Panc1 (cell line): ENCODE measurements at regions not wholly inside any gene's neighbourhood (a gene's known extent, or its start where the extent isn't known, plus 50 kb on each side); places are given as distances from the start of the nearest gene placed in this dataset.
A peak's percentile ranks its signal among the peaks of the same experiment; 100 is the strongest.

Experiments used
- ATAC-seq: fragments of 200-7000 bp; cut with Tn5 transposase; 2 replicates; pipeline ENCODE4 v1.9.1; 2020; ENCODE audit warnings: mild to moderate bottlenecking, moderate library complexity
- BruUV-seq: library from RNA; stranded (reverse); fragments of 400-500 nt; replicated peaks from 2 replicates; lab custom pipeline; 2021; lab: Mats Ljungman, UMichigan
- CTCF ChIA-PET: fragments of 300-600 bp; sonication (Branson Sonifier 250); formaldehyde crosslinking; loops from one replicate; lab custom pipeline; 2022; ENCODE audit warnings: antibody characterized with exemption; lab: Charles Lee
- POLR2A ChIA-PET: fragments of 300-600 bp; sonication (Branson Sonifier 250); formaldehyde crosslinking; loops from one replicate; lab custom pipeline; 2022; ENCODE audit warnings: antibody characterized with exemption; lab: Charles Lee
- DNase-seq: peaks from one replicate; pipeline ENCODE4 v3.0.0-alpha.2; 2010; ENCODE audit warnings: low read depth, low spot score
- H3K27ac ChIP-seq: 2 replicates; pipeline ENCODE4 v1.5.1; 2011; ENCODE audit warnings: mild to moderate bottlenecking, low read length, inconsistent platforms
- H3K27me3 ChIP-seq: fragments of 200-500 bp; sonication (Bioruptor generic); 2 replicates; pipeline ENCODE4 v1.6.0; 2014; ENCODE audit warnings: low read length, inconsistent platforms; ENCODE audit not compliant: control insufficient read depth, insufficient read depth
- H3K36me3 ChIP-seq: fragments of 200-500 bp; sonication (Bioruptor generic); 2 replicates; pipeline ENCODE4 v1.5.1; 2014; ENCODE audit warnings: inconsistent platforms, mild to moderate bottlenecking, low read length, moderate library complexity; ENCODE audit not compliant: control insufficient read depth, insufficient read depth
- H3K4me1 ChIP-seq: 2 replicates; pipeline ENCODE4 v1.5.1; 2011; ENCODE audit warnings: inconsistent platforms, mild to moderate bottlenecking, low read length, moderate library complexity; ENCODE audit not compliant: control insufficient read depth, insufficient read depth
- H3K4me3 ChIP-seq, 2 experiments: 2 replicates each; pipeline ENCODE4 v1.5.1; 2011 to 2012; ENCODE audit warnings: low read depth in 2 of 2, low read length in 2 of 2, mild to moderate bottlenecking in 2 of 2, inconsistent platforms in 1 of 2, moderate library complexity in 1 of 2
- H3K9me3 ChIP-seq: fragments of 200-500 bp; sonication (Bioruptor generic); 2 replicates; pipeline ENCODE4 v1.5.1; 2014; ENCODE audit warnings: low read depth, mild to moderate bottlenecking, inconsistent platforms, low read length, moderate library complexity; ENCODE audit not compliant: control insufficient read depth, insufficient read depth
- POLR2AphosphoS5 ChIP-seq: IDR thresholded peaks from 2 replicates; pipeline ENCODE4 v1.6.1; 2012; ENCODE audit warnings: mild to moderate bottlenecking, low read depth, low read length, moderate library complexity
- SIN3A ChIP-seq: IDR thresholded peaks from 2 replicates; pipeline ENCODE4 v1.6.1; 2012; ENCODE audit warnings: low read depth, mild to moderate bottlenecking, low read length, moderate library complexity, borderline replicate concordance; ENCODE audit not compliant: insufficient read depth
- TCF7L2 ChIP-seq: IDR thresholded peaks from 2 replicates; pipeline ENCODE4 v1.6.1; 2011; ENCODE audit warnings: mild to moderate bottlenecking, low read depth, low read length, inconsistent platforms
- in situ Hi-C: cut with HindIII; loops from 2 replicates; pipeline ENCODE4 v1.10.0; 2016; ENCODE audit warnings: low sequenced_read_pairs, low pct_unique_long_range_greater_than_20kb
- intact Hi-C: fragments of 100-400 bp; cut with micrococcal nuclease; formaldehyde crosslinking; loops from one replicate; pipeline ENCODE4 v1.10.0; 2022; ENCODE audit not compliant: unreplicated experiment
- TF ChIP-seq, protein P1 (sequence below): fragments of 450-650 bp; IDR thresholded peaks from 2 replicates; pipeline ENCODE4 v1.5.1; 2017; ENCODE audit warnings: mild to moderate bottlenecking
- TF ChIP-seq, protein P2 (sequence below), 2 experiments: IDR thresholded peaks; 2 replicates each; pipeline ENCODE4 v1.6.1; 2011 to 2012; ENCODE audit warnings: low read depth in 2 of 2, control low read depth in 1 of 2, low read length in 1 of 2, mild to moderate bottlenecking in 1 of 2, moderate library complexity in 1 of 2; ENCODE audit not compliant: insufficient read depth in 1 of 2

DNA sequence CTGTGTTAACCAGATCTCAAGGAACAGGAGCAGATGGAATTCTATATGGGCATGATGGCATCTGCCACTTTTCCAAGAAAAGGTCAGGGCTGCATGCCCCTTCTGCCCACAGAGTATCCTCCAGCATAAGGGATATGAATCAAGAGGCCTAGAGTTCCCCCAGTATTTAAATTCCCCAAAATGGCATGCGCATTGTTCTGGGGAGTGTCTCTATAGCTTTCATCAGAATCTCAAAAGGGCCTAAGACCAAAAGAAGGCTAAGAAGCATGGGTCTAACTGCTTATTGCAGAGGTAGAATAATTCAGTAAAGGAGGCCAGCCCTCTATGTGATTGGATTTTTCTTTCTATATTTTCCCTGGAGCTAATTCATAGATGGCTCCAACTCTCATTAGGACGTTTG lies 114.2 kb upstream of the SPIN1 start:
- CTCF ChIA-PET = no interaction called here
- Histone ChIP-seq H3K27me3 (no peaks in the 10 kb centered on the region), H3K4me3 (no peak overlapping the region), H3K36me3 (no peaks in the 10 kb centered on the region), H3K9me3 (no peaks in the 10 kb centered on the region), H3K27ac (peak overlapping the region; percentile 29; the same call in 1 of the 2 replicates), H3K4me1 (no peaks in the 10 kb centered on the region; the same call in 1 of the 2 replicates)
- ATAC-seq (no peak), DNase-seq (no peak)
- in situ Hi-C loops (no loop called here), intact Hi-C loops (no loop called here)
- POLR2A ChIA-PET = no interaction called here
- no peak for TF ChIP-seq POLR2AphosphoS5
- TF ChIP-seq, protein P1, sequence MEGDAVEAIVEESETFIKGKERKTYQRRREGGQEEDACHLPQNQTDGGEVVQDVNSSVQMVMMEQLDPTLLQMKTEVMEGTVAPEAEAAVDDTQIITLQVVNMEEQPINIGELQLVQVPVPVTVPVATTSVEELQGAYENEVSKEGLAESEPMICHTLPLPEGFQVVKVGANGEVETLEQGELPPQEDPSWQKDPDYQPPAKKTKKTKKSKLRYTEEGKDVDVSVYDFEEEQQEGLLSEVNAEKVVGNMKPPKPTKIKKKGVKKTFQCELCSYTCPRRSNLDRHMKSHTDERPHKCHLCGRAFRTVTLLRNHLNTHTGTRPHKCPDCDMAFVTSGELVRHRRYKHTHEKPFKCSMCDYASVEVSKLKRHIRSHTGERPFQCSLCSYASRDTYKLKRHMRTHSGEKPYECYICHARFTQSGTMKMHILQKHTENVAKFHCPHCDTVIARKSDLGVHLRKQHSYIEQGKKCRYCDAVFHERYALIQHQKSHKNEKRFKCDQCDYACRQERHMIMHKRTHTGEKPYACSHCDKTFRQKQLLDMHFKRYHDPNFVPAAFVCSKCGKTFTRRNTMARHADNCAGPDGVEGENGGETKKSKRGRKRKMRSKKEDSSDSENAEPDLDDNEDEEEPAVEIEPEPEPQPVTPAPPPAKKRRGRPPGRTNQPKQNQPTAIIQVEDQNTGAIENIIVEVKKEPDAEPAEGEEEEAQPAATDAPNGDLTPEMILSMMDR = no peak
- TF ChIP-seq TCF7L2 = no peak
- TF ChIP-seq, protein P2, sequence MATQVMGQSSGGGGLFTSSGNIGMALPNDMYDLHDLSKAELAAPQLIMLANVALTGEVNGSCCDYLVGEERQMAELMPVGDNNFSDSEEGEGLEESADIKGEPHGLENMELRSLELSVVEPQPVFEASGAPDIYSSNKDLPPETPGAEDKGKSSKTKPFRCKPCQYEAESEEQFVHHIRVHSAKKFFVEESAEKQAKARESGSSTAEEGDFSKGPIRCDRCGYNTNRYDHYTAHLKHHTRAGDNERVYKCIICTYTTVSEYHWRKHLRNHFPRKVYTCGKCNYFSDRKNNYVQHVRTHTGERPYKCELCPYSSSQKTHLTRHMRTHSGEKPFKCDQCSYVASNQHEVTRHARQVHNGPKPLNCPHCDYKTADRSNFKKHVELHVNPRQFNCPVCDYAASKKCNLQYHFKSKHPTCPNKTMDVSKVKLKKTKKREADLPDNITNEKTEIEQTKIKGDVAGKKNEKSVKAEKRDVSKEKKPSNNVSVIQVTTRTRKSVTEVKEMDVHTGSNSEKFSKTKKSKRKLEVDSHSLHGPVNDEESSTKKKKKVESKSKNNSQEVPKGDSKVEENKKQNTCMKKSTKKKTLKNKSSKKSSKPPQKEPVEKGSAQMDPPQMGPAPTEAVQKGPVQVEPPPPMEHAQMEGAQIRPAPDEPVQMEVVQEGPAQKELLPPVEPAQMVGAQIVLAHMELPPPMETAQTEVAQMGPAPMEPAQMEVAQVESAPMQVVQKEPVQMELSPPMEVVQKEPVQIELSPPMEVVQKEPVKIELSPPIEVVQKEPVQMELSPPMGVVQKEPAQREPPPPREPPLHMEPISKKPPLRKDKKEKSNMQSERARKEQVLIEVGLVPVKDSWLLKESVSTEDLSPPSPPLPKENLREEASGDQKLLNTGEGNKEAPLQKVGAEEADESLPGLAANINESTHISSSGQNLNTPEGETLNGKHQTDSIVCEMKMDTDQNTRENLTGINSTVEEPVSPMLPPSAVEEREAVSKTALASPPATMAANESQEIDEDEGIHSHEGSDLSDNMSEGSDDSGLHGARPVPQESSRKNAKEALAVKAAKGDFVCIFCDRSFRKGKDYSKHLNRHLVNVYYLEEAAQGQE (IDR thresholded peaks at IDR 0.05; ENCODE audit: insufficient read depth in 1 of 2, low read depth in 2 of 2, low read length in 1 of 2) = no peak
- TF ChIP-seq SIN3A = no peak
- no TSS peak for BruUV-seq

DNA sequence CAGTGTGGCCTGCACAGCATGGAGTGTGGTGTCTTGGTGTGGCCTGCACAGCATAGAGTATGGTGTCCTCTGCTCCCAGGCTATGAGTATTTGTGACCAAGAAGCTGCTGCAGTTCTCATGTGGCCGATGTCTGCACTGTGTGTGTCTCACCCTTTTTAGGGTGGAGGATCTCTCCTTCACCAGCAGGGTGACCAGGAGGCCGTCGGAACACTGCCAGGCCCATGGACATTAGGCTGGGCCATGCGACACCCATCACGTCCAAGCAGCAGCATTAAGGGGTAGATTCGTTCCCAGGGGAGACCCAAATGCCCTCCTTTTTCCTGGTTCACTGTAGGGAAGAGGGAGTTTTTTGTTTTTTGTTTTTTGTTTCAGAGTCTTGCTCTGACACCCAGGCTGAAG lies 115.3 kb upstream of the SPIN1 start:
- no peaks in the 10 kb centered on the region for H3K9me3 ChIP-seq
- peak overlapping the region; percentile 65; the same call in 1 of the 2 replicates for H3K27ac ChIP-seq

More for the DNA sequence above, 115.3 kb upstream of the SPIN1 start:
- ChIA-PET POLR2A (no interaction called here), CTCF (interaction anchor here (0.9 kb wide), 1 partner anchor 75 kb away, joined by 3 read pairs; no protein-coding TSS in a partner anchor)
- intact Hi-C loops (no loop called here), in situ Hi-C loops (no loop called here)
- H3K4me3 ChIP-seq = no peak overlapping the region
- DNase-seq (no peak), ATAC-seq (peak; percentile 41; the same call in 1 of the 2 replicates)
- no peaks in the 10 kb centered on the region; the same call in 1 of the 2 replicates for H3K4me1 ChIP-seq
- no peaks in the 10 kb centered on the region for H3K27me3 ChIP-seq
- H3K36me3 ChIP-seq = no peaks in the 10 kb centered on the region
- no TSS peak for BruUV-seq
- TF ChIP-seq SIN3A = no peak
- TF ChIP-seq, protein P1 = no peak
